H1 (cell line): ENCODE measurements at regions not wholly inside any gene's neighbourhood (a gene's known extent, or its start where the extent isn't known, plus 50 kb on each side); places are given as distances from the start of the nearest gene placed in this dataset.

Experiments used
- CTBP2 ChIP-seq: IDR thresholded peaks from 2 replicates; pipeline ENCODE4 v1.7.0; 2011; ENCODE audit warnings: borderline replicate concordance, mild to moderate bottlenecking, moderate library complexity, mixed read lengths, low read length; ENCODE audit not compliant: insufficient read depth, insufficient read length
- FOSL1 ChIP-seq: IDR thresholded peaks from 2 replicates; pipeline ENCODE4 v1.6.1; 2011; ENCODE audit warnings: mild to moderate bottlenecking, low read depth, low read length, moderate library complexity; ENCODE audit not compliant: insufficient read depth
- POLR2AphosphoS5 ChIP-seq: IDR thresholded peaks from 2 replicates; pipeline ENCODE4 v1.6.1; 2011; ENCODE audit warnings: low read depth, low read length
- SP4 ChIP-seq: IDR thresholded peaks from 2 replicates; pipeline ENCODE4 v1.6.1; 2012; ENCODE audit warnings: low read length, inconsistent platforms
- TCF12 ChIP-seq: IDR thresholded peaks from 2 replicates; pipeline ENCODE4 v1.6.1; 2011; ENCODE audit warnings: low read depth, mild to moderate bottlenecking, low read length
- YY1 ChIP-seq: IDR thresholded peaks from 2 replicates; pipeline ENCODE4 v1.6.1; 2011; ENCODE audit warnings: low read depth, mild to moderate bottlenecking, low read length

DNA sequence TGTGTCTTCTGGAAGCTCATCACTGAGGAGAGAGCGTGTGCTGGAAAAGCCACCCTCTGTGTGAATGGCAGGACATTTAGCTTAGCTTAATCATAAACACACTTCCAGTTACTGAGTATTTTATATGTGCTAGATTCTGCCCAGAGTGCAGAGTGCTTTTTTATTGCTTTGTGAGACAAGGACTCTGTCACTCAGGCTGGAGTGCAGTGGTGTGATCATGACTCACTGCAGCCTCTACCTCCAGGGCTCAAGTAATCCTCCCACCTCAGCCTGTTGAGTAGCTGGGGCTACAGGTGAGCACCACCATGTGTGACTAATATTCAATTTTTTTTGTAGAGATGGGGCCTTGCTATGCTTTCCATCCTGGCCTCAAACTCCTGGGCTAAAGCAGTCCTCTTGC is 61.4 kb upstream of the IRX3 start (continued):
- TF ChIP-seq CTBP2: no peak
- TF ChIP-seq FOSL1: no peak
- TF ChIP-seq TCF12: no peak
- no peak for TF ChIP-seq SP4
- TF ChIP-seq YY1: no peak
- no peak for TF ChIP-seq POLR2AphosphoS5
